NT2/D1 (cell line): ENCODE measurements at regions not wholly inside any gene's neighbourhood (a gene's known extent, or its start where the extent isn't known, plus 50 kb on each side); places are given as distances from the start of the nearest gene placed in this dataset.
"Not testable (repeated sequence)": the region's sequence is repeated elsewhere in the genome, so short reads cannot be mapped to it uniquely, and the experiment has no call there.

Experiments
- DNase-seq: peaks from one replicate; pipeline ENCODE4 v3.0.0-alpha.2; 2011; ENCODE audit warnings: low read depth, low spot score
- H3K27me3 ChIP-seq: 2 replicates; pipeline ENCODE4 v1.6.0; 2011; ENCODE audit warnings: mild to moderate bottlenecking; ENCODE audit not compliant: insufficient read length, insufficient read depth
- H3K36me3 ChIP-seq: 2 replicates; pipeline ENCODE4 v1.6.1; 2011; ENCODE audit warnings: mild to moderate bottlenecking, low read length, mixed read lengths; ENCODE audit not compliant: insufficient read depth, insufficient read length
- H3K4me1 ChIP-seq: 2 replicates; pipeline ENCODE4 v1.5.1; 2011; ENCODE audit not compliant: insufficient read depth, insufficient read length
- H3K4me3 ChIP-seq: 2 replicates; pipeline ENCODE4 v1.5.1; 2011; ENCODE audit warnings: low read depth; ENCODE audit not compliant: insufficient read length
- H3K9ac ChIP-seq: 2 replicates; pipeline ENCODE4 v1.6.0; 2011; ENCODE audit warnings: low read depth; ENCODE audit not compliant: insufficient read length
- H3K9me3 ChIP-seq: 2 replicates; pipeline ENCODE4 v1.5.1; 2011; ENCODE audit warnings: mild to moderate bottlenecking, low read length; ENCODE audit not compliant: insufficient read depth
- SUZ12 ChIP-seq: IDR thresholded peaks from 2 replicates; pipeline ENCODE4 v1.6.1; 2011; ENCODE audit not compliant: insufficient read length, insufficient read depth; ENCODE audit errors: extremely low read depth
- YY1 ChIP-seq: IDR thresholded peaks from 2 replicates; pipeline ENCODE4 v1.6.1; 2011; ENCODE audit not compliant: insufficient read length, insufficient read depth
- ZNF274 ChIP-seq: IDR thresholded peaks from 2 replicates; pipeline ENCODE4 v1.6.1; 2011; ENCODE audit warnings: mild to moderate bottlenecking, low read depth, low read length

DNA sequence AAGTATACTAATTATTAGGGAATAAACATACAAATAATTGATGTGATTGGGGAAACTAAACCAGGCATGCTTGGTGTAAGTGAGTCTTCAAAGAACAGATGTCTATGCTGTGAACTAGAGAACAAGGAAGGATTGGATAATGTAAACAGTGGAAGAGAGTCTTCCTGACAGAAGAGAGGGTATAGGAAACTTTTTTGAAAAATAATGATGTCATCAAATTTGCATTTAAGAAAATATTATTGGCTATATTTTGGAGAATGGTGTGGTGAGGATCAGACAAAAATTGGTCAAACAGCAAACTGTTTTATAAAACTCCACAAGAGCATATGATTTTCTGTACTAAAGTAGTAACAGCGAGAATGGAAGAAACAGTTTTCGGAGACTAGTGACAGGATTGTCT lies 537.7 kb downstream of the TRAM1L1 start:
- no peak for DNase-seq
- no peak for TF ChIP-seq YY1
- no peak for TF ChIP-seq SUZ12

DNA sequence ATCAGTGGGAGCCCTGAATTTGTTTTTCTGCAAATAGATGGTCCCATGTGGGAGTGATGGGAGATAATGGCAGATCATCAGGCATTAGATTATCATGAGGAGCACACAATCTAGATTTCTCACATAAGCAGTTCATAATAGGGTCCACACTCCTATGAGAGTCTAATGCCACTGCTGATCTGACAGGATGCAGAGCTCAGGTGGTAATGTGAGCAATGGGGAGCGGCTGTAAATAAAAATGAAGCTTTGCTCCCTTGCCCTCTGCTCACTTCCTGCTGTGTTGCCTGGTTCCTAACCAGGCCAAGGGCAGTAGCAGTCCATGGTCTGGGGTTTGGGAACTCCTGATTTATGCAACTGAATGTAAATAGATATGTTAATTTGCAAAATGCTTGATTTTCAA lies 538.6 kb downstream of the TRAM1L1 start:
- Histone ChIP-seq H3K4me1 (no peaks in the 10 kb centered on the region), H3K9me3 (no peaks in the 10 kb centered on the region), H3K4me3 (no peak overlapping the region), H3K9ac (no peak overlapping the region), H3K36me3 (no peaks in the 10 kb centered on the region), H3K27me3 (no peaks in the 10 kb centered on the region)
- TF ChIP-seq SUZ12 = no peak
- no peak for TF ChIP-seq YY1
- DNase-seq = no peak

More for the DNA sequence above, 537.7 kb downstream of the TRAM1L1 start:
- Histone ChIP-seq H3K36me3 (no peaks in the 10 kb centered on the region), H3K4me1 (no peaks in the 10 kb centered on the region), H3K4me3 (no peak overlapping the region), H3K27me3 (no peaks in the 10 kb centered on the region), H3K9ac (no peak overlapping the region), H3K9me3 (no peaks in the 10 kb centered on the region)

DNA sequence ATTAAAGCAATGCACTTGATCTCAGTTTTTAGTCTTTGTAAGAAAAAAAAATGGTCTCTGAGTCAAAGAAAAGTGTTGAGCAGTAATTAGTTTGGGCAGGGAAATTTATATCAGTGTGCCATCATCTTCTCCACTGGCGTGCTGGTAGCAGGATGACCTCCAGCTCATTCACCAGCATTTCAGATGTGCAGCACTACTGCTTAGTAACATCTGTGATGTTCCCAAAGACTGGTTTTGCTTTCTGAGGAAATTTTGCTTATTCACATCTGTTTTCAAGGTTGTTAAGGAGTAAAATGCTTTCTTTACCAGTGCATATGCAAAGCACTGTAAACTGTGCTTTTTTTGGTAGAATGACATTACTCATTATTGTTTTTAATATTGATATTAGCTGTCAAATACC lies 540.4 kb downstream of the TRAM1L1 start:
- no peaks in the 10 kb centered on the region for H3K4me1 ChIP-seq
- TF ChIP-seq YY1 = no peak
- TF ChIP-seq ZNF274 = no peak
- TF ChIP-seq SUZ12 = no peak

DNA sequence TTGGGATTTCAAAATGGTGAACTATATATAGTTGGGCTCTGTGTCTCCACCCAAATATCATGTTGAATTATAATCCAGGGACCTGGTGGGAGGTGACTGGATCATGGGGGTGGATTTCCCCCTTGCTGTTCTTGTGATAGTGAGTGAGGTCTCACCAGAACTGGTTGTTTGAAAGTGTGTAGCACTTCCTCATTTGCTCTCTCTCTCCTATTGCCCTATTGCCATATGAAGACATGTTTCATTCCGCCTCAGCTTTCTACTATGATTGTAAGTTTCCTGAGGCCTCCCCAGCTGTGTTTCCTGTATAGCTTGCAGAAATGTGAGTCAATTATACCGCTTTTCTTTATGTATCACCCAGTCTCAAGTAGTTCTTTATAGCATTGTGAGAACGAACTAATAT lies 545.6 kb downstream of the TRAM1L1 start:
- no peak overlapping the region for H3K9ac ChIP-seq
- no peak overlapping the region for H3K4me3 ChIP-seq
- H3K4me1 ChIP-seq = no peaks in the 10 kb centered on the region
- no peaks in the 10 kb centered on the region for H3K36me3 ChIP-seq
- H3K9me3 ChIP-seq = no peaks in the 10 kb centered on the region
- TF ChIP-seq ZNF274 = no peak
- no peak for TF ChIP-seq YY1
- no peak for TF ChIP-seq SUZ12
- no peaks in the 10 kb centered on the region for H3K27me3 ChIP-seq
- DNase-seq = no peak

More for the DNA sequence above, 540.4 kb downstream of the TRAM1L1 start:
- Histone ChIP-seq H3K9me3 (no peaks in the 10 kb centered on the region), H3K27me3 (no peaks in the 10 kb centered on the region), H3K4me3 (no peak overlapping the region), H3K9ac (no peak overlapping the region), H3K36me3 (no peaks in the 10 kb centered on the region)
- DNase-seq = no peak

DNA sequence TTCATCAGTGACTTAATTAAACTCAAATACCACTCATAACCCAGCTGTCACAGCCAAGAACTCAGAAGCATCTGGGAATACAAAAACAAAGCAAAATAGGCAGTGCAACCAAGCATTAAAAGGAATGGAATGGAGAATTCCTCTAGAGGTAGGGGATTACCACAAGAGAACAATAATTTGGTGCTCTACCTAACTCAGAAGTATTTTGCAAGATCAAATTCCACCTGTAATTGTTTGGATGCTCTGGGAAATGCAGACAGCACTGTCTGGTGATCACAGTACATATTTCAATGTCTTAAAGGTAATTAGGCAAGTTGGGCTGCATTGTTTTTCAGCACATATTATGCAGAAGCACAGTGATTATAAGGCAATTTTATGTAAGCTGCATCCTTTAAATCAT lies 547.5 kb downstream of the TRAM1L1 start:
- no peak overlapping the region for H3K9ac ChIP-seq
- no peaks in the 10 kb centered on the region for H3K27me3 ChIP-seq
- H3K4me3 ChIP-seq = no peak overlapping the region
- DNase-seq = no peak
- H3K4me1 ChIP-seq = no peaks in the 10 kb centered on the region
- no peaks in the 10 kb centered on the region for H3K36me3 ChIP-seq
- H3K9me3 ChIP-seq = no peaks in the 10 kb centered on the region
- TF ChIP-seq SUZ12 (no peak), YY1 (no peak), ZNF274 (no peak)

DNA sequence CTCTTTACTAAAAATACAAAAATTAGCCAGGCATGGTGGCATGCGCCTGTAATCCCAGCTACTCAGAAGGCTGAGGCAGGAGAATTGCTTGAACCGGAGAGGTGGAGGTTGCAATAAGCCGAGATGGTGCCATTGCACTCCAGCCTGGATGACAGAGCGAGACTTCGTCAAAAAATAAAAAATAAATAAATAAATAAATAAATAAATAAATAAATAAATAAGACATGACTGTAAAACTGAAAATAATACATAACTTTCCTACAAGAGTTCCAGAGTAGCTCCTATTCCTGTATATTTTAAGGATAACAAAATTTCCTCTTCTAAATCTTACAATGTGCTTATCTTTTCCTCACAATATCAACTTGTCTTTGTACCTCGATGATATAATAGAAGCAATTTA lies 549.4 kb downstream of the TRAM1L1 start:
- not testable (repeated sequence) for H3K4me3 ChIP-seq

DNA sequence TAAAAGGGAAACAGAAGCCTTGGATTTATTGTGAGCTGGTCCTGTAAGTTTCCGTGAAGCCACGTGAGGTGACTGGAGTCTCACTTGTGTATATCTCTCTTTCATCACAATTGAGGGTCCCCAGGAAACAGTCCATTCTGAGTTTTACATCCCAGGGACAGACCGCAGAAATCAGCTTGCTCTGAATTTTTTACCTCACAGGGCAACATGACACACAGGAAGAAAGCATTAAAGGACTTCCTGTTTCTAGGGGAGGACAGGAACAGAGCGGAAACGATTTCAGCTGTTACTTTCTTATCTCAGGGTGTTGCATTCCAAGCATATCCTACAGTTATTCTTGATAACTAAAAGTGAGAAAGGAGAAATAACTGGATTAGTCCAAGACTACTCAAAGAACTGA lies 553.5 kb downstream of the TRAM1L1 start:
- Histone ChIP-seq H3K36me3 (no peaks in the 10 kb centered on the region), H3K9ac (no peak overlapping the region), H3K4me3 (no peak overlapping the region), H3K9me3 (no peaks in the 10 kb centered on the region), H3K27me3 (no peaks in the 10 kb centered on the region), H3K4me1 (no peaks in the 10 kb centered on the region)
- TF ChIP-seq SUZ12 (no peak), YY1 (no peak), ZNF274 (no peak)
- no peak for DNase-seq

More for the DNA sequence above, 549.4 kb downstream of the TRAM1L1 start:
- not testable (repeated sequence) for H3K27me3 ChIP-seq, H3K9ac ChIP-seq, H3K36me3 ChIP-seq, H3K4me1 ChIP-seq, DNase-seq, H3K9me3 ChIP-seq

DNA sequence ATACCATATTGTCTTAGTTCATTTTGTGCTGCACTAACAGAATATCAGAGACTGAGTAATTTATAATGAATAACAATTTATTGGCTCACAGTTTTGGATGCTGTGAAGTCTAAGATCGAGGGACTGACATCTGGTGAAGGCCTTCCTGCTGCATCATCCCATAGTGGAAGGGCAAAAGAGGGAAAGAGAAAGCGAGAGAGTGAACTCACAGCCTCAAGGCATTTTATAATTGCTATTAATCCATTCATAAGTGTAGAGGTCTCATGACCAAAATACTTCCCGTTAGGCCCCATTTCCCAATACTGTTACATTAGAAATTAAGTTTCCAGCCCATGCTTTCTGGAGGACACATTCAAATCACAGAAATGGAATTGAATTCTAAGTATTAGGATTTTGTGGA lies 554.4 kb downstream of the TRAM1L1 start:
- Histone ChIP-seq H3K36me3 (no peaks in the 10 kb centered on the region), H3K27me3 (no peaks in the 10 kb centered on the region)
- no peak for DNase-seq

More for the DNA sequence above, 554.4 kb downstream of the TRAM1L1 start:
- Histone ChIP-seq H3K4me3 (no peak overlapping the region), H3K9me3 (no peaks in the 10 kb centered on the region), H3K4me1 (no peaks in the 10 kb centered on the region), H3K9ac (no peak overlapping the region)
- TF ChIP-seq SUZ12 = no peak
- TF ChIP-seq ZNF274 = no peak
- TF ChIP-seq YY1 = no peak
